ENCODE measurements at regions not wholly inside any gene's neighbourhood (a gene's known extent, or its start where the extent isn't known, plus 50 kb on each side); places are given as distances from the start of the nearest gene placed in this dataset.

- H3K27ac Mint-ChIP-seq, result no peak overlapping the region
- H3K36me3 Mint-ChIP-seq (ENCODE audit: low read depth), result peaks cover 3% of the 10 kb centered on the region
- no peak overlapping the region for H3K4me3 Mint-ChIP-seq
- peaks cover 8% of the 10 kb centered on the region for H3K9me3 Mint-ChIP-seq
- peaks cover 2% of the 10 kb centered on the region for H3K27me3 Mint-ChIP-seq
- peaks cover 7% of the 10 kb centered on the region for H3K4me1 Mint-ChIP-seq
- DNase-seq, result no peak
- ATAC-seq, result no peak
Measured at GRCh38 chr1:87866416-87866815, 537.7 kb downstream of the LMO4 start.

GRCh38 chr1:87867626-87868025 lies 538.9 kb downstream of the LMO4 start:
- peaks cover 3% of the 10 kb centered on the region for H3K36me3 Mint-ChIP-seq (ENCODE audit: low read depth)
- peaks cover 2% of the 10 kb centered on the region for H3K27me3 Mint-ChIP-seq
- no peak overlapping the region for H3K4me3 Mint-ChIP-seq
- no peak overlapping the region for H3K27ac Mint-ChIP-seq
- peaks cover 8% of the 10 kb centered on the region for H3K9me3 Mint-ChIP-seq
- DNase-seq (no peak), ATAC-seq (no peak)
- peaks cover 11% of the 10 kb centered on the region for H3K4me1 Mint-ChIP-seq

GRCh38 chr1:87869567-87869966 lies 540.9 kb downstream of the LMO4 start:
- Mint-ChIP-seq H3K36me3 (ENCODE audit: low read depth) (peaks cover 3% of the 10 kb centered on the region), H3K4me1 (peaks cover 7% of the 10 kb centered on the region), H3K9me3 (peaks cover 8% of the 10 kb centered on the region), H3K27me3 (peaks cover 2% of the 10 kb centered on the region), H3K27ac (no peak overlapping the region), H3K4me3 (no peak overlapping the region)
- ATAC-seq (no peak), DNase-seq (no peak)

- Mint-ChIP-seq H3K4me3 (no peak overlapping the region), H3K9me3 (no peaks in the 10 kb centered on the region), H3K27me3 (peaks cover 2% of the 10 kb centered on the region), H3K27ac (peak overlapping the region; percentile 53), H3K4me1 (peaks cover 4% of the 10 kb centered on the region), H3K36me3 (ENCODE audit: low read depth) (no peaks in the 10 kb centered on the region)
- ATAC-seq, result no peak
- no peak for DNase-seq
Measured at GRCh38 chr1:87872189-87872588, 543.5 kb downstream of the LMO4 start.

- ATAC-seq (no peak), DNase-seq (no peak)
- Mint-ChIP-seq H3K4me1 (peaks cover 4% of the 10 kb centered on the region), H3K27ac (no peak overlapping the region), H3K36me3 (ENCODE audit: low read depth) (no peaks in the 10 kb centered on the region), H3K4me3 (no peak overlapping the region), H3K27me3 (no peaks in the 10 kb centered on the region), H3K9me3 (no peaks in the 10 kb centered on the region)
Measured at GRCh38 chr1:87872692-87873091, 544.0 kb downstream of the LMO4 start.

- ATAC-seq (no peak), DNase-seq (no peak)
- H3K36me3 Mint-ChIP-seq (ENCODE audit: low read depth), result no peaks in the 10 kb centered on the region
- H3K27ac Mint-ChIP-seq, result no peak overlapping the region
- no peak overlapping the region for H3K4me3 Mint-ChIP-seq
- no peaks in the 10 kb centered on the region for H3K9me3 Mint-ChIP-seq
- no peaks in the 10 kb centered on the region for H3K4me1 Mint-ChIP-seq
- peaks cover 2% of the 10 kb centered on the region for H3K27me3 Mint-ChIP-seq
Measured at GRCh38 chr1:87878873-87879272, 550.2 kb downstream of the LMO4 start.

- ATAC-seq, result no peak
- Mint-ChIP-seq H3K4me3 (no peak overlapping the region), H3K36me3 (ENCODE audit: low read depth) (no peaks in the 10 kb centered on the region), H3K27me3 (peaks cover 2% of the 10 kb centered on the region), H3K27ac (no peak overlapping the region), H3K4me1 (no peaks in the 10 kb centered on the region), H3K9me3 (no peaks in the 10 kb centered on the region)
- DNase-seq, result no peak
Measured at GRCh38 chr1:87880098-87880760, 551.5 kb downstream of the LMO4 start.

GRCh38 chr1:87880764-87881163 lies 552.1 kb downstream of the LMO4 start:
- ATAC-seq, result no peak
- H3K36me3 Mint-ChIP-seq (ENCODE audit: low read depth), result no peaks in the 10 kb centered on the region
- H3K27ac Mint-ChIP-seq, result no peak overlapping the region
- no peak overlapping the region for H3K4me3 Mint-ChIP-seq
- no peaks in the 10 kb centered on the region for H3K4me1 Mint-ChIP-seq
- H3K9me3 Mint-ChIP-seq, result no peaks in the 10 kb centered on the region
- no peak for DNase-seq
- H3K27me3 Mint-ChIP-seq, result peaks cover 2% of the 10 kb centered on the region

GRCh38 chr1:87883906-87884305 lies 555.2 kb downstream of the LMO4 start:
- H3K36me3 Mint-ChIP-seq (ENCODE audit: low read depth), result no peaks in the 10 kb centered on the region
- no peaks in the 10 kb centered on the region for H3K9me3 Mint-ChIP-seq
- ATAC-seq, result no peak
- peaks cover 2% of the 10 kb centered on the region for H3K27me3 Mint-ChIP-seq
- no peak overlapping the region for H3K27ac Mint-ChIP-seq
- no peak for DNase-seq
- H3K4me1 Mint-ChIP-seq, result no peaks in the 10 kb centered on the region
- no peak overlapping the region for H3K4me3 Mint-ChIP-seq

GRCh38 chr1:87884581-87884980 lies 555.9 kb downstream of the LMO4 start:
- no peaks in the 10 kb centered on the region for H3K9me3 Mint-ChIP-seq

GRCh38 chr1:87885278-87886025 lies 556.8 kb downstream of the LMO4 start:
- DNase-seq, result no peak
- H3K4me3 Mint-ChIP-seq, result no peak overlapping the region
- H3K36me3 Mint-ChIP-seq (ENCODE audit: low read depth), result no peaks in the 10 kb centered on the region
- H3K27me3 Mint-ChIP-seq, result peaks cover 2% of the 10 kb centered on the region
- no peak for ATAC-seq
- H3K27ac Mint-ChIP-seq, result no peak overlapping the region
- no peaks in the 10 kb centered on the region for H3K9me3 Mint-ChIP-seq
- no peaks in the 10 kb centered on the region for H3K4me1 Mint-ChIP-seq

More at GRCh38 chr1:87884581-87884980, 555.9 kb downstream of the LMO4 start:
- Mint-ChIP-seq H3K36me3 (ENCODE audit: low read depth) (no peaks in the 10 kb centered on the region), H3K4me1 (no peaks in the 10 kb centered on the region), H3K4me3 (no peak overlapping the region), H3K27ac (no peak overlapping the region), H3K27me3 (peaks cover 2% of the 10 kb centered on the region)
- ATAC-seq, result no peak
- DNase-seq, result no peak

GRCh38 chr1:87887100-87887499 lies 558.4 kb downstream of the LMO4 start:
- no peak overlapping the region for H3K4me3 Mint-ChIP-seq
- ATAC-seq, result no peak
- DNase-seq, result no peak
- H3K4me1 Mint-ChIP-seq, result no peaks in the 10 kb centered on the region
- H3K36me3 Mint-ChIP-seq (ENCODE audit: low read depth), result no peaks in the 10 kb centered on the region
- no peaks in the 10 kb centered on the region for H3K9me3 Mint-ChIP-seq
- no peak overlapping the region for H3K27ac Mint-ChIP-seq
- no peaks in the 10 kb centered on the region for H3K27me3 Mint-ChIP-seq

- ATAC-seq (no peak), DNase-seq (no peak)
- no peaks in the 10 kb centered on the region for H3K9me3 Mint-ChIP-seq
- H3K36me3 Mint-ChIP-seq (ENCODE audit: low read depth), result no peaks in the 10 kb centered on the region
- no peak overlapping the region for H3K4me3 Mint-ChIP-seq
- peaks cover 3% of the 10 kb centered on the region for H3K4me1 Mint-ChIP-seq
- H3K27ac Mint-ChIP-seq, result no peak overlapping the region
- H3K27me3 Mint-ChIP-seq, result no peaks in the 10 kb centered on the region
Measured at GRCh38 chr1:87888446-87888845, 559.8 kb downstream of the LMO4 start.

- H3K9me3 Mint-ChIP-seq, result no peaks in the 10 kb centered on the region
- no peak for DNase-seq
- H3K36me3 Mint-ChIP-seq (ENCODE audit: low read depth), result no peaks in the 10 kb centered on the region
- H3K27ac Mint-ChIP-seq, result no peak overlapping the region
- H3K4me1 Mint-ChIP-seq, result peaks cover 4% of the 10 kb centered on the region
- no peak for ATAC-seq
- H3K4me3 Mint-ChIP-seq, result no peak overlapping the region
- peaks cover 2% of the 10 kb centered on the region for H3K27me3 Mint-ChIP-seq
Measured at GRCh38 chr1:87894062-87894461, 565.4 kb downstream of the LMO4 start.

GRCh38 chr1:87897481-87897880 lies 568.8 kb downstream of the LMO4 start:
- Mint-ChIP-seq H3K36me3 (ENCODE audit: low read depth) (no peaks in the 10 kb centered on the region), H3K4me1 (peaks cover 4% of the 10 kb centered on the region), H3K27ac (no peak overlapping the region), H3K4me3 (no peak overlapping the region), H3K27me3 (peaks cover 6% of the 10 kb centered on the region), H3K9me3 (no peaks in the 10 kb centered on the region)
- no peak for ATAC-seq
- no peak for DNase-seq

Data from activated naive CD8-positive, alpha-beta T cell treated with anti-CD3 and anti-CD28 coated beads, Interleukin-2, amount 50 U/mL, for 24 hours (primary cell).